B cell (primary cell): ENCODE measurements at regions not wholly inside any gene's neighbourhood (a gene's known extent, or its start where the extent isn't known, plus 50 kb on each side); places are given as distances from the start of the nearest gene placed in this dataset.

Source experiments
- ATAC-seq: fragments of 200-7000 bp; cut with Tn5 transposase; one replicate; pipeline ENCODE4 v1.10.0; 2021; ENCODE audit warnings: low read depth, mild to moderate bottlenecking, moderate number of reproducible peaks, moderate library complexity
- CTCF ChIA-PET: fragments of 350-600 bp; sonication (Branson Sonifier 250); formaldehyde crosslinking; loops from one replicate; lab custom pipeline; 2021; ENCODE audit warnings: antibody characterized with exemption, inconsistent platforms; lab: Charles Lee
- POLR2A ChIA-PET: fragments of 350-600 bp; sonication (Branson Sonifier 250); formaldehyde crosslinking; loops from one replicate; lab custom pipeline; 2021; ENCODE audit warnings: antibody characterized with exemption; lab: Charles Lee
- DNase-seq: peaks from one replicate; pipeline ENCODE4 v3.0.0; 2013
- H2AFZ ChIP-seq: 2 replicates; pipeline ENCODE4 v1.6.1; 2012; ENCODE audit warnings: mild to moderate bottlenecking, low read depth, low read length; ENCODE audit not compliant: insufficient read depth, poor library complexity, severe bottlenecking
- H3K27ac ChIP-seq, 2 donors: 1 replicate in 1 of 2; 2 replicates in 1 of 2; pipeline ENCODE4 v1.5.1; 2012 to 2013; ENCODE audit warnings: low read length in 2 of 2, mild to moderate bottlenecking in 2 of 2, moderate library complexity in 1 of 2
- H3K27me3 ChIP-seq, 4 experiments: fragments of 200-600 bp in 1 of 4; sonication (generic) in 1 of 4; replicated peaks in 1 of 4; 1 replicate in 2 of 4; 2 replicates in 2 of 4; pipeline versions ENCODE4 v1.6.1 to v1.7.0; 2013 to 2016; ENCODE audit warnings: low read length in 3 of 4, mild to moderate bottlenecking in 2 of 4, mixed read lengths in 1 of 4, moderate library complexity in 1 of 4; ENCODE audit not compliant: insufficient read depth in 4 of 4, control insufficient read depth in 3 of 4; ENCODE audit errors: control extremely low read depth in 1 of 4
- H3K36me3 ChIP-seq, 2 experiments: replicated peaks in 1 of 2; 1 replicate in 1 of 2; 2 replicates in 1 of 2; pipeline versions ENCODE4 v1.6.1 to v1.7.1; 2013; ENCODE audit warnings: low read length in 1 of 2; ENCODE audit not compliant: insufficient read depth in 2 of 2, control insufficient read depth in 1 of 2; ENCODE audit errors: control extremely low read depth in 1 of 2, extremely low read depth in 1 of 2
- H3K4me1 ChIP-seq, 2 donors: fragments of 200-600 bp in 1 of 2; sonication (generic) in 1 of 2; 1 replicate in 1 of 2; 2 replicates in 1 of 2; pipeline versions ENCODE4 v1.5.1 to v1.6.1; 2013 to 2017; ENCODE audit warnings: low read length in 2 of 2; ENCODE audit not compliant: control insufficient read depth in 2 of 2, insufficient read depth in 2 of 2
- H3K4me2 ChIP-seq: replicated peaks from 2 replicates; pipeline ENCODE3; 2012; ENCODE audit warnings: mild to moderate bottlenecking, low read depth, low read length; ENCODE audit not compliant: poor library complexity, severe bottlenecking
- H3K4me3 ChIP-seq, 5 experiments: fragments of 200-600 bp in 1 of 5; sonication (generic) in 1 of 5; 1 replicate in 3 of 5; 2 replicates in 2 of 5; pipeline versions ENCODE4 v1.5.1 to v1.7.0; 2011 to 2016; ENCODE audit warnings: low read length in 4 of 5, mild to moderate bottlenecking in 4 of 5, low read depth in 2 of 5, control low read depth in 1 of 5, moderate library complexity in 1 of 5; ENCODE audit not compliant: insufficient read depth in 1 of 5; ENCODE audit errors: control extremely low read depth in 1 of 5, extremely low read depth in 1 of 5
- H3K79me2 ChIP-seq: fragments of 200-600 bp; sonication (generic); one replicate; pipeline ENCODE4 v1.6.0; 2016; ENCODE audit warnings: low read length; ENCODE audit not compliant: control insufficient read depth, insufficient read depth
- H3K9ac ChIP-seq: fragments of 200-600 bp; sonication (generic); 2 replicates; pipeline ENCODE4 v1.6.1; 2017; ENCODE audit warnings: mild to moderate bottlenecking, low read length, moderate library complexity
- H3K9me3 ChIP-seq, 3 donors: one replicate each; pipeline versions ENCODE4 v1.6.1 to v1.7.1; 2013; ENCODE audit warnings: low read length in 2 of 3; ENCODE audit not compliant: control insufficient read depth in 2 of 3, insufficient read depth in 1 of 3; ENCODE audit errors: control extremely low read depth in 1 of 3
- H4K20me1 ChIP-seq: 2 replicates; pipeline ENCODE4 v1.6.0; 2012; ENCODE audit warnings: mild to moderate bottlenecking, low read length; ENCODE audit not compliant: insufficient read depth, control insufficient read depth, poor library complexity, severe bottlenecking
- H3K27ac Mint-ChIP-seq: one replicate; pipeline ENCODE4 v1.8.0; 2021; ENCODE audit warnings: mixed read lengths
- H3K27me3 Mint-ChIP-seq: one replicate; pipeline ENCODE4 v1.8.0; 2021; ENCODE audit warnings: mixed read lengths
- H3K4me1 Mint-ChIP-seq: one replicate; pipeline ENCODE4 v1.8.0; 2021; ENCODE audit warnings: mixed read lengths
- H3K4me3 Mint-ChIP-seq: one replicate; pipeline ENCODE4 v1.8.0; 2021; ENCODE audit warnings: mixed read lengths
- H3K9me3 Mint-ChIP-seq: one replicate; pipeline ENCODE4 v1.8.0; 2022; ENCODE audit warnings: mixed read lengths; ENCODE audit not compliant: insufficient read depth
- CTCF ChIP-seq: fragments of 200-600 bp; IDR thresholded peaks from one replicate; pipeline ENCODE4 v1.8.0; 2022; ENCODE audit warnings: antibody characterized with exemption, mild to moderate bottlenecking
- EZH2 ChIP-seq: IDR thresholded peaks from 2 replicates; pipeline ENCODE4 v1.6.1; 2012; ENCODE audit warnings: borderline replicate concordance, low read depth, mild to moderate bottlenecking, moderate library complexity, low read length; ENCODE audit not compliant: insufficient read depth, poor library complexity, severe bottlenecking
- WGBS: methylation state at CpG from one replicate; pipeline ENCODE4 v1.1.5; 2013; ENCODE audit warnings: missing lambda C conversion rate; ENCODE audit not compliant: insufficient coverage; 5-methylcytosine and 5-hydroxymethylcytosine counted together
- intact Hi-C: fragments of 100-400 bp; cut with micrococcal nuclease; formaldehyde crosslinking; loops from one replicate; pipeline ENCODE4 v1.10.0; 2022

DNA sequence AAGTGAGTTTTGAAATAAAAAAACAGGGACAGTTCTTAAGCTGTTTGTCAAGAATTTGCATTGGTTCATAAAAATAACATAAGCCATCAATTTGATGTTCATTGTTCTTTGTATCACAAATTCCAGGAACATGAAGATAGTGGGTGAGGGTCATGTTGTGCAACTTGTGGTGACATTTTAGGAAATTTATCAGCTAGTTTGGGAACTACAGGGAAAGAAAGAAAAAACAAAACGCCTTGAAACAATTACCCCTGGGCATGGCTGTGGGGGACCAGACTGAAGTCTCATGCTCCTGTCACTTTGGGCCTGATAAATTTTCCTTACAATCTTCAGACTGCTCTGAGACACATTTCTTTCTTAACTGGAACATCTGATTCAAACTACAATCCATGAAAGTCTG lies 207.1 kb upstream of the CLINT1 start:
- Histone ChIP-seq H4K20me1 (no peaks in the 10 kb centered on the region), H2AFZ (no peak overlapping the region), H3K79me2 (no peaks in the 10 kb centered on the region), H3K4me1 (no peaks in the 10 kb centered on the region), H3K9ac (no peak overlapping the region), H3K27me3 (no peaks in the 10 kb centered on the region), H3K4me3 (no peak overlapping the region), H3K9me3 (no peaks in the 10 kb centered on the region), H3K36me3 (no peaks in the 10 kb centered on the region), H3K4me2 (no peak overlapping the region), H3K27ac (no peak overlapping the region)
- no peaks in the 10 kb centered on the region for H3K4me1 Mint-ChIP-seq
- DNase-seq (no peak), ATAC-seq (no peak)
- ChIA-PET POLR2A (no interaction called here), CTCF (interaction anchor here (2.3 kb wide), 1 partner anchor 9 kb away, joined by 15 read pairs; no protein-coding TSS in a partner anchor)
- no peak overlapping the region for H3K4me3 Mint-ChIP-seq
- H3K27me3 Mint-ChIP-seq = peaks cover 14% of the 10 kb centered on the region
- 0% methylated on average over 1 of the region's 1 CpG for WGBS
- H3K9me3 Mint-ChIP-seq = no peaks in the 10 kb centered on the region
- H3K27ac Mint-ChIP-seq = no peak overlapping the region
- intact Hi-C loops = no loop called here
- TF ChIP-seq CTCF (no peak), EZH2 (no peak)

DNA sequence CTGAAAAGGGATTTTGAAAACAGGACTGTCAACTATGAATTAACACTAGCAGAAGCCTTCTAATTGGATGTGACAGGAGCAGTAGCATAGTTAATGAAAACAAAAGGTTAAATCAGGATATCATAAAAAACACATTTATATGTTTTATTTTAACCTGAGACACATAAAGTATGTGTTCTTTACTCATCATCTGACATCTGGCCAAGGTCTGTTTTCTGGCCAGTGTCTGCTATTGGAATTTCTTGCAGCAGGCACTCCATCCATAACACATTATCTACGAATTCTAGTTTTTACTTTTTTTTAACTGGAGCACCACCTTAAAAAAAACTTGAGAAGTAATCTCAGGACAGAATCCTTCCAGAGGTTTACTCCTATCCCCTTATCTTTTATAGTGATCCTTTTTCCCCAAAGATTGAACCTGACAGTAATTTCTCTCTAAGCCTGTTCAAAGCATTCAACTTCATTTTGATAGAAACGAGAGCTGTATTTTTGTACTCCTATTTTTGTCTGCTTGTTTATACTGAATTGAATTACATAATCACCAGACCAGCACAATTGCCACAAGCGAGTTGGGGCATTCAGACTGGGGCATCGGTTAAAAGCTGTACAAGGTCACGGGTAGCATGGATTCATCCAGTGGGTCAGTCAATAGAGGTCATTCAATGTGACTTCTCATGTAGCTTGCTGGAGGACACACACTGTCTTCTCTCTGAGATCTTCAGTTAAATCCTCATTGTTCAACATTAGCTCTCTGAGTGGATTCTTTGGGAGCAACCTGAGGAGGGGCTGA lies 205.6 kb upstream of the CLINT1 start:
- ATAC-seq = no peak
- ChIA-PET CTCF (interaction anchor here (1.6 to 2.3 kb wide), 2 partner anchors 11 to 16 kb away, joined by 3 to 15 read pairs; no protein-coding TSS in a partner anchor), POLR2A (no interaction called here)
- Histone ChIP-seq H3K4me2 (no peak overlapping the region), H3K4me3 (no peak overlapping the region), H3K27me3 (no peaks in the 10 kb centered on the region), H3K9ac (no peak overlapping the region), H3K79me2 (no peaks in the 10 kb centered on the region), H3K36me3 (no peaks in the 10 kb centered on the region), H3K27ac (no peak overlapping the region), H4K20me1 (no peaks in the 10 kb centered on the region), H3K4me1 (no peaks in the 10 kb centered on the region), H3K9me3 (no peaks in the 10 kb centered on the region), H2AFZ (no peak overlapping the region)
- DNase-seq = no peak
- H3K9me3 Mint-ChIP-seq = no peaks in the 10 kb centered on the region
- intact Hi-C loops = no loop called here
- no peak for TF ChIP-seq CTCF
- no peak for TF ChIP-seq EZH2
- 56% methylated on average over 3 of the region's 5 CpGs for WGBS
- no peaks in the 10 kb centered on the region for H3K4me1 Mint-ChIP-seq
- H3K27me3 Mint-ChIP-seq = peaks cover 18% of the 10 kb centered on the region
- H3K27ac Mint-ChIP-seq = no peak overlapping the region
- no peak overlapping the region for H3K4me3 Mint-ChIP-seq
